Activated CD8-positive, alpha-beta T cell treated with anti-CD3 and anti-CD28 coated beads for 36 hours (primary cell): ENCODE measurements at regions not wholly inside any gene's neighbourhood (a gene's known extent, or its start where the extent isn't known, plus 50 kb on each side); places are given as distances from the start of the nearest gene placed in this dataset.
"Not testable (repeated sequence)": the region's sequence is repeated elsewhere in the genome, so short reads cannot be mapped to it uniquely, and the experiment has no call there.

Experiments
- ATAC-seq: fragments of 200-7000 bp; cut with Tn5 transposase; one replicate; pipeline ENCODE4 v1.10.0; 2021; ENCODE audit warnings: mild to moderate bottlenecking, moderate library complexity
- CTCF ChIA-PET: fragments of 350-600 bp; sonication (Branson Sonifier 250); formaldehyde crosslinking; loops from one replicate; lab custom pipeline; 2021; ENCODE audit warnings: antibody characterized with exemption; lab: Charles Lee
- POLR2A ChIA-PET: fragments of 350-600 bp; sonication (Branson Sonifier 250); formaldehyde crosslinking; loops from one replicate; lab custom pipeline; 2021; ENCODE audit warnings: antibody characterized with exemption; lab: Charles Lee
- DNase-seq: peaks from one replicate; pipeline ENCODE4 v3.0.0-alpha.2; 2020
- H3K27ac Mint-ChIP-seq: one replicate; pipeline ENCODE4 v1.8.0; 2021; ENCODE audit warnings: mild to moderate bottlenecking, mixed read lengths
- H3K27me3 Mint-ChIP-seq: one replicate; pipeline ENCODE4 v1.8.0; 2021; ENCODE audit warnings: mixed read lengths
- H3K36me3 Mint-ChIP-seq: one replicate; pipeline ENCODE4 v1.8.0; 2021; ENCODE audit warnings: low read depth, mixed read lengths
- H3K4me1 Mint-ChIP-seq: one replicate; pipeline ENCODE4 v1.8.0; 2021; ENCODE audit warnings: low read depth, mixed read lengths
- H3K4me3 Mint-ChIP-seq: one replicate; pipeline ENCODE4 v1.8.0; 2021; ENCODE audit warnings: mild to moderate bottlenecking, moderate library complexity, mixed read lengths
- H3K9me3 Mint-ChIP-seq: one replicate; pipeline ENCODE4 v1.8.0; 2021; ENCODE audit warnings: mixed read lengths
- CTCF ChIP-seq: fragments of 200-600 bp; IDR thresholded peaks from one replicate; pipeline ENCODE4 v1.8.0; 2022; ENCODE audit warnings: antibody characterized with exemption, mild to moderate bottlenecking
- intact Hi-C: fragments of 100-400 bp; cut with micrococcal nuclease; formaldehyde crosslinking; loops from one replicate; pipeline ENCODE4 v1.10.0; 2022

- no peak for ATAC-seq
- Mint-ChIP-seq H3K4me3 (no peak overlapping the region), H3K36me3 (no peaks in the 10 kb centered on the region), H3K27me3 (no peaks in the 10 kb centered on the region), H3K27ac (no peak overlapping the region), H3K9me3 (no peaks in the 10 kb centered on the region), H3K4me1 (no peaks in the 10 kb centered on the region)
- ChIA-PET CTCF (no interaction called here), POLR2A (no interaction called here)
- DNase-seq, result no peak
- no peak for TF ChIP-seq CTCF
- intact Hi-C loops, result no loop called here
These were observed 107.7 kb upstream of the PLSCR5 start for GRCh38 chr3:146712806-146713205.

GRCh38 chr3:146709969-146710368 lies 104.8 kb upstream of the PLSCR5 start:
- Mint-ChIP-seq H3K36me3 (no peaks in the 10 kb centered on the region), H3K4me1 (no peaks in the 10 kb centered on the region), H3K27ac (no peak overlapping the region), H3K9me3 (no peaks in the 10 kb centered on the region), H3K4me3 (no peak overlapping the region), H3K27me3 (no peaks in the 10 kb centered on the region)
- POLR2A ChIA-PET, result no interaction called here
- no peak for TF ChIP-seq CTCF
- CTCF ChIA-PET, result no interaction called here
- no peak for DNase-seq
- intact Hi-C loops, result no loop called here
- ATAC-seq, result no peak

GRCh38 chr3:146705225-146705624 lies 100.1 kb upstream of the PLSCR5 start:
- ATAC-seq (no peak), DNase-seq (no peak)
- intact Hi-C loops, result no loop called here
- no peaks in the 10 kb centered on the region for H3K4me1 Mint-ChIP-seq
- TF ChIP-seq CTCF, result no peak
- H3K27ac Mint-ChIP-seq, result no peak overlapping the region
- H3K36me3 Mint-ChIP-seq, result no peaks in the 10 kb centered on the region
- H3K9me3 Mint-ChIP-seq, result no peaks in the 10 kb centered on the region
- no peak overlapping the region for H3K4me3 Mint-ChIP-seq
- CTCF ChIA-PET, result interaction anchor here (1.3 kb wide), 1 partner anchor 22 kb away, joined by 3 read pairs; no protein-coding TSS in a partner anchor
- POLR2A ChIA-PET, result no interaction called here
- no peaks in the 10 kb centered on the region for H3K27me3 Mint-ChIP-seq

- Mint-ChIP-seq H3K36me3 (no peaks in the 10 kb centered on the region), H3K4me3 (no peak overlapping the region), H3K4me1 (no peaks in the 10 kb centered on the region), H3K27me3 (no peaks in the 10 kb centered on the region), H3K27ac (no peak overlapping the region), H3K9me3 (no peaks in the 10 kb centered on the region)
- ChIA-PET CTCF (no interaction called here), POLR2A (interaction anchor here (0.7 kb wide), 1 partner anchor 439 kb away, joined by 3 read pairs; no protein-coding TSS in a partner anchor)
- intact Hi-C loops, result no loop called here
- no peak for ATAC-seq
- DNase-seq, result no peak
- no peak for TF ChIP-seq CTCF
These were observed 97.1 kb upstream of the PLSCR5 start for GRCh38 chr3:146702237-146702636.

- intact Hi-C loops, result no loop called here
- ATAC-seq (no peak), DNase-seq (no peak)
- H3K36me3 Mint-ChIP-seq, result no peaks in the 10 kb centered on the region
- no peaks in the 10 kb centered on the region for H3K4me1 Mint-ChIP-seq
- POLR2A ChIA-PET, result no interaction called here
- H3K27ac Mint-ChIP-seq, result no peak overlapping the region
- CTCF ChIA-PET, result no interaction called here
- no peak overlapping the region for H3K4me3 Mint-ChIP-seq
- TF ChIP-seq CTCF, result no peak
- no peaks in the 10 kb centered on the region for H3K27me3 Mint-ChIP-seq
- no peaks in the 10 kb centered on the region for H3K9me3 Mint-ChIP-seq
These were observed 96.1 kb upstream of the PLSCR5 start for GRCh38 chr3:146701246-146701645.

GRCh38 chr3:146700025-146700424 lies 94.9 kb upstream of the PLSCR5 start:
- H3K4me3 Mint-ChIP-seq, H3K9me3 Mint-ChIP-seq, DNase-seq, H3K4me1 Mint-ChIP-seq, H3K27ac Mint-ChIP-seq, CTCF ChIA-PET, intact Hi-C loops, ATAC-seq, H3K27me3 Mint-ChIP-seq, POLR2A ChIA-PET, H3K36me3 Mint-ChIP-seq: not testable (repeated sequence)
